ENCODE measurements at regions not wholly inside any gene's neighbourhood (a gene's known extent, or its start where the extent isn't known, plus 50 kb on each side); places are given as distances from the start of the nearest gene placed in this dataset.

- no peak for TF ChIP-seq CTCF (IDR thresholded peaks at IDR 0.05; ENCODE audit: insufficient read depth, missing control alignments)
- DNase-seq (ENCODE audit: insufficient read length, low spot score): no peak
- FAIRE-seq: no peak
These were observed 311.4 kb downstream of the HACE1 start for GRCh38 chr6:104548297-104548696.

GRCh38 chr6:104541411-104541810, 318.3 kb downstream of the HACE1 start:
- no peak for FAIRE-seq
- no peak for DNase-seq (ENCODE audit: insufficient read length, low spot score)
- TF ChIP-seq CTCF (IDR thresholded peaks at IDR 0.05; ENCODE audit: insufficient read depth, missing control alignments): no peak

- DNase-seq (ENCODE audit: insufficient read length, low spot score) (no peak), FAIRE-seq (no peak)
- no peak for TF ChIP-seq CTCF (IDR thresholded peaks at IDR 0.05; ENCODE audit: insufficient read depth, missing control alignments)
These were observed 319.0 kb downstream of the HACE1 start for GRCh38 chr6:104540743-104541142.

DNA sequence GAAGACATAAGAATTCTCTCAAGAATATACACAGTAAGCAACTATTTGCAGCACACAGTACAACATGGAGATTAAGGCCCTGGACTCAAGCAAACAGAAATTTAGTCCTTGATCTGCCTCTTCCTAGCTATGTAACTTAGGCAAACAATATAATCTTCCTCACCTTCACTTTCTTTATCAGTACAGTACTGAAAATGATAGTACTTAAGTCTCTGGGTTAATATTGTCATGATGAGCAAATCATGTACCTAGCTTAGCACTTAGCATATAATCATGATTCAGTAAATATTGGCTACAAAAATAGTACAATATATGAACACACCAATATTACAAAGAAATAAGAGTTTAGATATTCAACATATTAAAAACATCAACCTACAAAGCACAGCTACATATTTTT, 320.5 kb downstream of the HACE1 start:
- FAIRE-seq: no peak

DNA sequence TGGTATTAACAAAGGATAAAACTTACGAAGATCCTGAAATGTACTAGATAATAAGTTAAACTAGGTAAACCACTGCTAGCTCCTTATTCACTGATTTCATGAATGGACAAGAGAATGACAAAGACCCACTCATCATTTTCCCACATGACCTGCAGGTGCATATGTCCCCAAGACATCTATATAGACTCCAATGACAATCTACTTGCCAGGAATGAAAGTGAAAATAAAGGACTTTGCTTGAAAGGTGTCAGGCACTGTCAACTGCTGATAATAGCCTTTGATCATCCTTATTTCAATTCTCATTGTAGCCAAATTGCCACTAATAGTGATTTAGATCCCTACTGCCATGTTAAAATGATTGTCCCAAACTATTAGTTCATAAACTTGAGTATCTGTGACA, 321.8 kb downstream of the HACE1 start:
- no peak for FAIRE-seq
- TF ChIP-seq CTCF (IDR thresholded peaks at IDR 0.05; ENCODE audit: insufficient read depth, missing control alignments): no peak
- DNase-seq (ENCODE audit: insufficient read length, low spot score): no peak

More for the DNA sequence above, 320.5 kb downstream of the HACE1 start:
- DNase-seq (ENCODE audit: insufficient read length, low spot score): no peak
- TF ChIP-seq CTCF (IDR thresholded peaks at IDR 0.05; ENCODE audit: insufficient read depth, missing control alignments): no peak

- FAIRE-seq (no peak), DNase-seq (ENCODE audit: insufficient read length, low spot score) (no peak)
- TF ChIP-seq CTCF (IDR thresholded peaks at IDR 0.05; ENCODE audit: insufficient read depth, missing control alignments): no peak
These were observed 322.5 kb downstream of the HACE1 start for GRCh38 chr6:104537180-104537579.

DNA sequence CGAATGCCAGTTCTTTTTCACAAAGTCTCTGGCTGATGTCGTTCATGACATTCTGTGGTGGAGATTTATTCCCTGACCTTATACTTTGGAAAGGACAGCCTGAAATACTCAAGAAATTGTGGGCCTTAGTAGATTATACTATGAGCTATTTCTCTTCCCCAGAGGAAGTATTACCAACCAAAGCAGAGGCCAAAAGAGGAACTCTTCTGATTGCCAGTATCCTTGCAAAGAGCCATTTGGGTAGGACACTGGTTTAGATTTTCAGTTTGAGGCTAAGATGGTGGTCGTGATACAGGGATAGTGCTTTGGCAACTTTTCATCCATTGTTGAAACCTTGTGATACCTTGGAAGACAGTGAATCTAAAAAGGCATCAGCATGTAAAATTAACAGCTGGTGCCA, 327.3 kb downstream of the HACE1 start:
- no peak for DNase-seq (ENCODE audit: insufficient read length, low spot score)
- FAIRE-seq: no peak
- TF ChIP-seq CTCF (IDR thresholded peaks at IDR 0.05; ENCODE audit: insufficient read depth, missing control alignments): no peak
